Gastrocnemius medialis (tissue), 4 donors: ENCODE measurements at regions not wholly inside any gene's neighbourhood (a gene's known extent, or its start where the extent isn't known, plus 50 kb on each side); places are given as distances from the start of the nearest gene placed in this dataset.

Experiments
- ATAC-seq, 2 donors: fragments of 150-250 bp; one replicate each; pipeline ENCODE4 v1.9.1; 2016
- DNase-seq, 2 donors: peaks; one replicate each; pipeline ENCODE4 v3.0.0-alpha.2; 2019
- H3K27ac ChIP-seq, 4 donors: fragments of 200-600 bp; sonication (generic); 1 replicate in 1 of 4; 2 replicates in 3 of 4; pipeline ENCODE4 v1.5.1; 2016 to 2018; ENCODE audit warnings: mild to moderate bottlenecking in 2 of 4, moderate library complexity in 1 of 4
- H3K27me3 ChIP-seq, 3 donors: fragments of 200-600 bp; sonication (generic) in 2 of 3; 1 replicate in 1 of 3; 2 replicates in 2 of 3; pipeline versions ENCODE4 v1.5.1 to v1.6.0; 2016 to 2019; ENCODE audit warnings: mild to moderate bottlenecking in 1 of 3, moderate library complexity in 1 of 3
- H3K36me3 ChIP-seq, 2 donors: fragments of 200-600 bp; sonication (generic) in 1 of 2; one replicate each; pipeline ENCODE4 v1.5.1; 2017 to 2018
- H3K4me1 ChIP-seq, 2 donors: fragments of 200-600 bp; sonication (generic) in 1 of 2; one replicate each; pipeline ENCODE4 v1.5.1; 2016 to 2017; ENCODE audit warnings: mild to moderate bottlenecking in 2 of 2
- H3K4me3 ChIP-seq, 4 donors: fragments of 200-600 bp; sonication (generic) in 3 of 4; 1 replicate in 1 of 4; 2 replicates in 3 of 4; pipeline ENCODE4 v1.5.1; 2016 to 2019; ENCODE audit warnings: mild to moderate bottlenecking in 2 of 4
- H3K9me3 ChIP-seq, 3 donors: fragments of 200-600 bp; sonication (generic) in 2 of 3; 1 replicate in 1 of 3; 2 replicates in 2 of 3; pipeline ENCODE4 v1.5.1; 2016 to 2019
- CTCF ChIP-seq, 5 experiments: fragments of 450-650 bp in 3 of 5; fragments of 200-600 bp in 2 of 5; sonication (generic) in 2 of 5; IDR thresholded peaks in 4 of 5; conservative IDR thresholded peaks in 1 of 5; 1 replicate in 4 of 5; 2 replicates in 1 of 5; pipeline ENCODE4 v1.5.1; 2016 to 2019; ENCODE audit warnings: antibody characterized with exemption in 5 of 5, mild to moderate bottlenecking in 3 of 5, moderate library complexity in 3 of 5
- POLR2A ChIP-seq, 2 donors: fragments of 450-650 bp; IDR thresholded peaks; one replicate each; pipeline ENCODE4 v1.6.1; 2017; ENCODE audit warnings: antibody characterized with exemption in 2 of 2, mild to moderate bottlenecking in 2 of 2, moderate library complexity in 2 of 2
- in situ Hi-C, 4 donors: fragments of 200-750 bp; cut with MboI; loops; one replicate each; pipeline versions ENCODE4 v1.15.0 to v1.8.0; 2017; ENCODE audit warnings: low sequenced_read_pairs in 4 of 4
- intact Hi-C: fragments of 100-400 bp; cut with DNase I; formaldehyde crosslinking; loops from one replicate; pipeline ENCODE4 v1.15.1; 2023; ENCODE audit warnings: low total_unique reads

DNA sequence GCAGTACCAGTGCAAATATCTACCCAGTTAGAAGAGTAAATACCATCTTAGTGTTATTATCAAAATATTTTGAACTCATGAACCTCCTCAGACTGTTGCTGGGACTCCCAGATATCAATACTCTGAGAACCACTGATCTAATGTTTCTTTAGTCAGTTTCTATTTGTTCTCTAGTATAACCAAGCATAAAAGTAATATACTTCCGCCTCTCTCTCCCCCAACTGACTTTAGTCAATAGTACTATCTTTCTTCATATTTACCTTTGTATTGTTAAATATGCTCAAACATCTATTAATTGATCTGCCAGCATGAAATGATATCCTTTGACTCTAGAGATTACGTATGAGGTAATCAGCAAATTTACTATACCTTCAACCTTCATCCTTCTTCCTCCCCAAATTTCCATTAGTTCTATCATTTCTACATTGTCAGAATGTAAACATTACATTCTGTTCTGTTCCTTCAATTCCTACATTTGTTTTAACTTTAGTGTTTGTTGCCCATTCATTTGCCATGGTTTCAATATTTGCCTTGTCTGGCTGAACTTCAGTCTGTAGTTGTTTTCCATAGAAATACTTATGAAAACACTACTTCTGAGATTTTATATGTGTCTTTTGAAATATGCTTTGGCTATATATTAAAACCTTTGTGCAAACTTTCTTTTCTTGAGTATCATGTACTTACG is 192.5 kb upstream of the PDE3A start:
- H3K27ac ChIP-seq, result no peak overlapping the region
- H3K36me3 ChIP-seq, result no peaks in the 10 kb centered on the region
- no peak overlapping the region for H3K4me3 ChIP-seq
- H3K27me3 ChIP-seq, result no peaks in the 10 kb centered on the region
- no peak for ATAC-seq
- TF ChIP-seq POLR2A (IDR thresholded peaks at IDR 0.05) (no peak), CTCF (IDR thresholded peaks at IDR 0.05 in 4 of 5, conservative IDR thresholded peaks at IDR 0.05 in 1 of 5) (no peak)
- in situ Hi-C loops, result no loop called here
- no peaks in the 10 kb centered on the region for H3K4me1 ChIP-seq
- DNase-seq, result no peak
- intact Hi-C loops, result no loop called here
- no peaks in the 10 kb centered on the region for H3K9me3 ChIP-seq

GRCh38 chr12:20181416-20182180 is 186.7 kb upstream of the PDE3A start:
- in situ Hi-C loops, result no loop called here
- no peaks in the 10 kb centered on the region for H3K9me3 ChIP-seq
- ATAC-seq (no peak), DNase-seq (no peak)
- H3K4me1 ChIP-seq, result no peaks in the 10 kb centered on the region
- H3K36me3 ChIP-seq, result no peaks in the 10 kb centered on the region
- intact Hi-C loops, result no loop called here
- H3K27ac ChIP-seq, result no peak overlapping the region
- H3K27me3 ChIP-seq, result no peaks in the 10 kb centered on the region
- H3K4me3 ChIP-seq, result no peak overlapping the region
- TF ChIP-seq POLR2A (IDR thresholded peaks at IDR 0.05) (no peak), CTCF (IDR thresholded peaks at IDR 0.05 in 4 of 5, conservative IDR thresholded peaks at IDR 0.05 in 1 of 5) (no peak)

DNA sequence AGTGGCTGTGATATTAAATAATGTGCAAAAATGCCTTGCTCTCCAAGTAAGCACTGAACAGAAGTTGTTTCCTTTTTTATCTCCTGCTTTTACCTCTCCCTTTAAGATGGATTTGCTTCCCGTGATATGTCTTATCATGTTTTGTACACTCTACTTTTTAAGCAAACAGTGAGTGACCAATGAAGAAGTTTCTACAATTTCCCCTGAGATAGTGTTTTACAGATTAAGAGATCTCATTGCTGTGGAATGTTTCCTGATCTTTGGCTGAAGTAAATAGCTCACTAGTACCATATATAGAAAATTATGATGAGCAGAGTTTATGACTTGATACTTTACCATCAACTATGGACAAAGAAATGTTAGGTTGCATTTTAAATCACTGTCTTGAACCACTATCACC is 184.8 kb upstream of the PDE3A start:
- H3K36me3 ChIP-seq, result no peaks in the 10 kb centered on the region
- no peaks in the 10 kb centered on the region for H3K4me1 ChIP-seq
- no peaks in the 10 kb centered on the region for H3K9me3 ChIP-seq
- intact Hi-C loops (no loop called here), in situ Hi-C loops (no loop called here)
- H3K27me3 ChIP-seq, result no peaks in the 10 kb centered on the region
- DNase-seq, result no peak
- H3K4me3 ChIP-seq, result no peak overlapping the region
- H3K27ac ChIP-seq, result no peak overlapping the region
- TF ChIP-seq CTCF (IDR thresholded peaks at IDR 0.05 in 4 of 5, conservative IDR thresholded peaks at IDR 0.05 in 1 of 5) (no peak), POLR2A (IDR thresholded peaks at IDR 0.05) (no peak)
- no peak for ATAC-seq

DNA sequence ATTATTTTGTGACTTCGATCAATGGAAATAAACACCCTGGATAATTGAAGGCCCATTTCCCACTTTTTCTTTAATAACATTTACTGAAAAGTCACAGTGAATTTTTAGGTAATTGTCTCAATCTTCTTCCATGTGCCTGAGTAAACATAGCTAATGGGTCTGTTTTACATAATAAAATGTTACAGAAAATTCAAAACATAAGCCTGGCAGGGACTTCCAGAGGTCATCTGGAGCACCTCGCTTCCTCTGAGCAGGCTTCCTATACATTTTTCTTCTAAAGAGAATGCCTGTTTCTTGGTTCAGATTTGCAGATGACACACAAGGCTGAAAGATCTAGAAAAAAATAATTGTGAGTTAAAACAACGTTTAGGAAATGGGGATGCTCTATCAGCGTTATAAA is 183.8 kb upstream of the PDE3A start:
- Histone ChIP-seq H3K4me3 (no peak overlapping the region), H3K4me1 (no peaks in the 10 kb centered on the region), H3K27me3 (no peaks in the 10 kb centered on the region), H3K36me3 (no peaks in the 10 kb centered on the region), H3K27ac (no peak overlapping the region), H3K9me3 (no peaks in the 10 kb centered on the region)
- intact Hi-C loops, result no loop called here
- ATAC-seq (no peak), DNase-seq (no peak)
- TF ChIP-seq CTCF (IDR thresholded peaks at IDR 0.05 in 4 of 5, conservative IDR thresholded peaks at IDR 0.05 in 1 of 5), result no peak
- TF ChIP-seq POLR2A (IDR thresholded peaks at IDR 0.05), result no peak
- in situ Hi-C loops, result no loop called here
